OCI-M2 (cell line): ENCODE measurements at regions not wholly inside any gene's neighbourhood (a gene's known extent, or its start where the extent isn't known, plus 50 kb on each side); places are given as distances from the start of the nearest gene placed in this dataset.
"Not testable (repeated sequence)": the region's sequence is repeated elsewhere in the genome, so short reads cannot be mapped to it uniquely, and the experiment has no call there.

ENCODE experiments used
- DNase-seq: peaks from one replicate; lab custom pipeline; 2025; ENCODE audit not compliant: unreplicated experiment; lab: John Stamatoyannopoulos, UW

DNA sequence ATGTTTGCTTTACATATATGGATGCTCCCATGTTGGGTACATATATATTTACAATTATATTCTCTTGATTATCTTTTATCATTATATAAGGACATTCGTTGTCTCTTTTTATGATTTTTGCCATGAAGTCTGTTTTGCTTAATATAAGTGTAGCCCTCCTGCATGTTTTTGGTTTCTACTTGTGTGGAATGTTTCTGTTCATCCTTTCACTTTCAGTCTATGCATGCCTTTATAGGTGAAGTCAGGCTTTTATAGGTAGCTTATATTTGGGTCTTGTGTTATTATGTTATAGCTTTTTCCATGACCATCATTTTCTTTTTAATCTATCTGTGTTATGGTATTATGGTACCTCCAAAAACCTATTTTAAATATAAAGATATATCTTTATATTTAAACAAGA, 612.5 kb upstream of the HS3ST5 start:
- no peak for DNase-seq

DNA sequence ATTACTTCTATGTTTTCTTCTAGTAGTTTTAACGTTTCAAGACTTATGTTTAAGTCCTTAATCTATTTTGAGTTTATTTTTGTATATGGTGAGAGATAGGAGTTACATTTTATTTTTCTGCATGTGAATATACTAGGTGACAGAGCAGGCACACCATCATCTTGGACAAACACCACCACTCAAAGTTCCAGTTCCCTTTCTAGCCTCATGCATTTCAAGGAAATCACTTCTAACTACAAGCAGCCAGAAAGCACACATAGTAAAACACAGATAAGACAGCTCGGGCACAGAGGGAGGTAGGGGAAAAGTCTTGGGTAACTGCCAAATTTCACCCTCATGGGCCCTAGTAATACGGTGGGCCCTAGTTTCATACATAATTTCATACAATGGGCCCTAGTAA, 609.4 kb upstream of the HS3ST5 start:
- no peak for DNase-seq

DNA sequence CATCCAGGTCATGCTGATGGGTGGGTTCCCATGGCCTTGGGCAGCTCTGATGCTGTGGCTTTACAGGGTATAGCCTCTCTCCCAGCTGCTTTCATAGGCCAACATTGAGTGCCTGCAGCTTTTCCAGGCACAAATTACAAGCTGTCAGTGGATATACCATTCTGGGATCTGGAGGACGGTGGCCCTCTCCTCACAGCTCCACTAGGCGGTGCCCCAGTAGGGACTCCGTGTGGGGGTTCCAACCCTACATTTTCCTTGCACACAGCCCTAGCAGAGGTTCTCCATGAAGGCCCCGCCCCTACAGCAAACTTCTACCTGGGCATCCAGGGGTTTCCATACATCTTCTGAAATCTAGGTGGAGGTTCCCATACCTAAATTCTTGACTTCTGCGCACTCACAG, 602.6 kb upstream of the HS3ST5 start:
- DNase-seq = no peak

DNA sequence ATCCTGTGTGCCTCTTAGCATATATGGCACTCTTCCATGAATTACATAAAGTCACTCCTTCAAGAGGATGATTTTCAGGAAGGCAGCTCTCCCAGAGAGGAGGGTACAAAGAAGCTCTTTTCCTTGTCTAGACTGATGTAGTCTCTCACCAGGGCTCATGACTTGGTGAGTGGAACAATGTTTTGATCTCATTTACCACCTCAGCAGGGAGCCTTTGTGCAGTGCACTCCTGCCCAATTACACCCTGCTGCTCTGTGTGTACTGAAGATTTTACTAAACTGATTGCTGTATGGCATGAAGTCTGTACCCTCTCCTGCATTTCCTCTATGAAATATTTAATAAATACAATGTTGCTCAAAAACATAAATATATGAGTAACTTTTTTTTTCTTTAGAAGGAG, 598.3 kb upstream of the HS3ST5 start:
- no peak for DNase-seq

DNA sequence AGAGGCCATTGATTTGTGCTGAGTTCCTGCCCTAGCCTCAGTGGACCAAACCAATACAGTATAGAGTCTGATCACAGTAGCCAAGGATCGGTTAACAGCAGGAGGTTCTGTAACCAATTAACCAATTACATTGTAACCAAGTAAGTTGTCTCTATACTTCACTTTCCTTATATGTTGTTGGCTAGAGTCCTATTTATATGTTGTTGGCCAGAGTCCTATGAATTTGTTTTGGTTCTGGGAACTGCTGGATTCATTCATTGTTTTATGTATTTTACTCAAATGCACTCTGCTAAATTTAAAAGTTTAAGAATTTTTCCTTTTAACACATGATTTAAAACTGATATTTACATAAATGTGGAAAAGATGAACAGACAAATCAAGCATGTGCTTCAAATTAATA, 597.4 kb upstream of the HS3ST5 start:
- no peak for DNase-seq

DNA sequence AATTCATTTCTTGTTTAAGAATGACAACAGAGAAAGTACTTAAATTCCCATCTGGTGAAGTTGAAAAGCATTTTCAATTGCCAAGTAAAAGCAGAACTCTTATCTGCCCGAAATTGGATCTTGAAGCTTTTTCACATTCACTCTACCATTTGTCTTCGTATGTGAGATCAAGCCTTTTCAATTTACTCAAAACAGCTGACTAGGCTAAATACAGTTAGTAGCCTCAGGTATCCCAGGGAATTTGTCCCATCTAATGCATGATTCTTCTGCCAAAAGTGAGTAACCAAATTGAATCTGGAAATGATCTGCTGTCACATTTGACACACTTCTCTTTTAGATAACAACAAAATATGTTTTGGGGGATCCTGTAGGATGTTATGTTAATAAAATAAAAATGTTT, 596.8 kb upstream of the HS3ST5 start:
- no peak for DNase-seq

DNA sequence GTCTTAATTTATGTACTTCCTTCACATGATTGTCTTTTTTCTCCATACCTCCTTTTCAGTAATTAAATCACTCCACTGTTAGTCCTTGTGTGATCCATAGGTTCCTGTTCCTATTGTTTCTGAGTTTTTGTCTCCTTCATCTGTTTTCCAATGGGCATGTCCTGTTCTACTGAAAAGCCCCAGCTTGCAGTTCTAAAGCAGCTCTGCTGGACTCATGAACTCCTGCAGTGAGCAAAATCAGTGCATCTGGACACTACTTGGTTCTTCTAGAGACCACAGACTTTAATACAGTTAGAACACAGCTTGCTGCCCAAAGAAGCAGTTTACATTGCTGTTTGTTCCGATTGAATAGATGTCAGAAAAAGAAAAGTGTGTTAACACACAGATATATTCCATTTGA, 593.3 kb upstream of the HS3ST5 start:
- DNase-seq = no peak

DNA sequence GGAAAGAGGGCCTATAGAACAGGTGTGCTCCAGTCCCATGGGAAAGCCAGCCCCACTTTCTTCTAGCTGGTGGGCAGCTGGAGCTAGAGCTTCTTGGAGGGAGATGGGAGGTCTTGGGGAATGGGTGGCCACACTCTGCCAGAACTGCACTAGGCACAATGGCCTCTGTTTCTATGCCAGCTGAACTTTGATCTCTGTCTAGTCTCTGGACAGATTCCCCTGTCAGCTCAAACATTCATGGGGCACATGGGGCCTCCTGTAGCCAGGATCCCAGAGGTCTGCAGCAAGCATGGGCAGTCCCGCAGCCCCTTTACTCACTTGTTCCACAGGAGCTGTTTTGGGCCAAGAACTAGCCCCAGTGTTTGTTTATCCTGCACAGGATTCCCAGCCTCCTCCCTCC, 591.3 kb upstream of the HS3ST5 start:
- DNase-seq = no peak

DNA sequence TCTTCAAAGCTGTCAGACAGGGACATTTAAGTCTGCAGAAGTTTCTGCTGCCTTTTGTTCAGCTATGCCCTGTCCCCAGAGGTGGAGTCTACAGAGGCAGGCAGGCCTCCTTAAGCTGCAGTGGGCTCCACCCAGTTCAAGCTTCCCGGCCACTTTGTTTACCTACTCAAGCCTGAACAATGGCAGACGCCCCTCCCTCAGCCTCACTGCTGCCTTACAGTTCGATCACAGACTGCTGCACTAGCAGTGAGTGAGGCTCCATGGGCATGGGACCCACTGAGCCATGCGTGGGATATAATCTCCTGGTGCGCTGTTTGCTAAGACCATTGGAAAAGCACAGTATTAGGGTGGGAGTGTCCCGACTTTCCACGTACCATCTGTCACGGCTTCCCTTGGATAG, 585.9 kb upstream of the HS3ST5 start:
- not testable (repeated sequence) for DNase-seq

DNA sequence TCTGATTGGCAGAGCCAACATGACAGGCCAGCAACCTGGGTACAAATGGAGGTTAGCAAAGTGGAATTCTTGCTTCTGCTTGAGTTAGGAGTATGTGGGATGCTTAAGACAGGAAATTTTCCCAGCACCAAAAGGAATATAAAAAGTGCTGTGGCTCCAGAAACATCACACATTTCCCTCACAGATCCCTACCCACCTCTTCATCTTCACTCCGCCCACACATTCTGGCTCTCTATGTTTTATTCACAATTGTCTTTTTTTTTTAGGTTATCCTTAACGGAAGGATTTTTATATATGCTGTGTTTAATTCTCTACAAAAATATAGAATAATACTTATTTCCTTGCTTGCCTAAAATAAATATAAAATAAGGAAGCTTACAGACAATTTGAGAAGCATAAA, 563.3 kb upstream of the HS3ST5 start:
- no peak for DNase-seq

DNA sequence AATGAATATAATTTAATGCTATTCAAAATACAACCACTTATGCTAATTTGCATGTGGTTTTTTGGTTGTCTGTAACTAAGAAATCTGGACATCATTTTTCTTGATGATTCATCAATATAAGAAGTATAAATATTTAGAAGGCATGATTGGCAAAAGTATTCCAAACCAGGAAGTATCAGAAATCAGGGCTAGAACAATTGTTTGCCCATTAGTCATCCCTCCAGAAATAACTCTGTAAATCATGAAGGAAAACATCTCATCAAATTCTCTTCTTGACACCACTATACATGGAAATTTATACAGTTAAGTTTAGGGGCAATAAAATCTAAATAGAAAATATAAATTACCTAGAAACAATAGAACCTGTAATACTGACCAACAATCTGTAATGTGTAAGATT, 554.7 kb upstream of the HS3ST5 start:
- DNase-seq = no peak

DNA sequence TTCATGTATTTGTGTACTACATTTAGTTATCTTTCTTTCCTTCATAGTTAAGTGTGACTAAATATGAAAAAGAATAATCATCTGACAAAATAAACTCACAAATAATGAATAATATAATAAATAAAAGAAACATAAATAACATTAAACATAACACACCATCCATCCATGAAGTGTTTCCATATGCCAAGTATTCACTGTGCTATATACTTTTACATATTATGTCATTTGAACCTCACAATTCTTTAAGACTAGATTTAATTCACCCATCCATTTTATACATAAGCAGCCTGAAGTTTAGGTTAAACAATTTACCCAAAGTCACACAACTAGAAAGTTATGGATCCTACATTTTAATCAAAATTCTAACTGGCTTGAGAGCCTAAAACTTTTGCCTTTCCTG, 549.4 kb upstream of the HS3ST5 start:
- no peak for DNase-seq

DNA sequence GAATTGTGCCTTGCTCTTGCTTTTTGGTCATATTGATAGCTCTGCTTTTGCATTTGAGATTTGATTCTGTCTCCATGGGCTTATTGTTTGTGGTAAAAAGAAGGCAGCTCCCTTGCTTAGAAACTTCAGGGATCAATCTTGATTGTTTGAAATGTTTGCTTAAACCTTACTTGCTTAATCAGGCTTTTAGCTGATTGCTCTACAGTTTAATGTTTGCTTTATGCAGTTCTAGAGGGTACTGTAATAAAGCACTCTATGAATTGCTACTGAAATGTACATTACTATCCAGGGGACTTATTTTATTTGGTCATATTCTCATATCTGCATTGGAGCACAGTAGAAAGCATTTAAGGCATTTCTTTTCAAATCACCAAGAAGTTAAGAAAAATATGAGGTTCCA, 545.4 kb upstream of the HS3ST5 start:
- no peak for DNase-seq

DNA sequence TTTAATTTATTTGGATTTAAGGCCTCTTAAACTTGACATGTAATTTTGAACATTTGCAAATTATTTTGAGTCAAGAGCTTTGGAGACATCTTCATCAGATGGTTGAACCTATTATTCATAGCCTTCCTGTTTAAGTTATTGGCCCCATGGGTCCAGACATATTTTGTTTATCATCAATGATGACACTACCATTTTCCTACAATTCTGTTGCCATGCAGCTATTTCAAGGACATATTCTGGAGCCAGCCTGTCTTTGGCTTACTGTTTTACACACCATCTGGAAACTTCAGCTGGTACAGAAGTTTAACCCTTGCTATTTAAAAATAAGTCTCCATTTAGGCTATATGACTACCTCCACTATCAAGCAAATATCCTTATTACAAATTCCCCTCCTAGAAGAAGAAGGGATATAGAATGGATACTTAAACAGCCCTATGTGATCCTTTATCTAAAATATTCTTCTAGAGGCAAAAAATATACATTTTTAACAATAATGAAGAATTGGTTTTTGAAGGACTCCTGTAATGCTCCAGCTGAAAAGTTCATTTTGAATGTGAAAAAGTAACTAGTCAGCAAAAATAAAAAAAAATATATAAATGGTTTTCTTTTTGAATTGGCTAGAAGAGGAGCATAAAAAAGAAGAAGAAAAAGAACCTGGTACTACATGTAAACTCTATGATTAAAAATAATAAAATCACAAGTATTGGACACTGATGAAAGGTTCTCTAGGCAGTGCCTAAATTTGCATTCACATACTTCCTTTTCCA, 544.0 kb upstream of the HS3ST5 start:
- no peak for DNase-seq

DNA sequence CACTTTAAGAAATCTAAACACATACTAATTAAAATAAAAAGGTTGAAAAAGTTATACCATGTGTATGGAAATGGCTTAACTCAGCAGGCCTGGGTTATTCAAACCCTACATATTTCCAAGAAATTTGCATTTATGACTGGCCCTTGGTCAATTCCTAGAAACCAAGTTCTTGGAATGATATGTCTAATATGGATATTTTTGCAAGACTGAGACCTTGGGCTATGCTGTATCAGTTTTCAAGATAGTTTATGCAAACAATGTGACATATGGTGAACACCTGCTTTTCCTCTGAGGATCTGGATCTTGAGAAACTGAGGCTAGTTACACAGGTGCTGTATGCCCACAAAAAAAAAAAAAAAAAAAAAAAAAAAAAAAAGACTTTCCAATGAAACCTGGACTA, 536.9 kb upstream of the HS3ST5 start:
- DNase-seq = no peak

DNA sequence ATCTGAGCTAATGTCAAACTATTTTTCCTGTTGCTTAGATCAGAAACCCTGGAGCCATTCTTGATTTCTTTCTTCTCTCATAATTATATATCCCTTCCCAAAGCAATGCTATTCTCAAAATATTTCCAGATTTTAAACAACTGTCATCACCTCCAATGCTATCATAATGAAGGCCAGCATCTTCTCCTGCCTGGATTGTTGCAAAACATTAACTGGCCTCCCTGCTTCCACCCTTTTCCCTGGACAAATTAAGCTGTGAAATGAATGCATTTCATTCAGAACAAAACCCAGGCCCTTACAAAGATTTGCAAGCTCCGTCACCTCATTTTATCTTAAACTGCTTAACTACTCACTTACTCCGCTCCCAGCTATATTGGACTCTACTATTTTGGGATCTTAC, 535.3 kb upstream of the HS3ST5 start:
- no peak for DNase-seq

DNA sequence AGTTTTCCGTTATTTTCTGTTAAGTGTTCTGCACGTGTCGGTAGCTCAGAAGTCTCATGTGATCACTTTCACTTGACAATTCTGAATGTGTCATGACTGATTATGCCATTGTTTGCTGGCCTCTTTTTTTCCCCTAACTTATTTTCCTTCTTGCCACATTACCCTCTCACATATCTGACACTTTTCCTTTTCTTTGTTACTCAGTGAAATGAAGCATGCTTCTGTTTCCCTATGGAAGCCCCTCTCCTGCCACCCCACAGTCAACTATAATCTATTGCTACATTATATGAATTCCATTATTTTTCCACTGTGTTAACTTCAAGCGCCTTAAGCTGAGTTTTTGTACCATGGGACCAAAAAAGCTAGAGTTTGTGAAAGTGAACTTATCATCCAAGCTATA, 531.6 kb upstream of the HS3ST5 start:
- no peak for DNase-seq

DNA sequence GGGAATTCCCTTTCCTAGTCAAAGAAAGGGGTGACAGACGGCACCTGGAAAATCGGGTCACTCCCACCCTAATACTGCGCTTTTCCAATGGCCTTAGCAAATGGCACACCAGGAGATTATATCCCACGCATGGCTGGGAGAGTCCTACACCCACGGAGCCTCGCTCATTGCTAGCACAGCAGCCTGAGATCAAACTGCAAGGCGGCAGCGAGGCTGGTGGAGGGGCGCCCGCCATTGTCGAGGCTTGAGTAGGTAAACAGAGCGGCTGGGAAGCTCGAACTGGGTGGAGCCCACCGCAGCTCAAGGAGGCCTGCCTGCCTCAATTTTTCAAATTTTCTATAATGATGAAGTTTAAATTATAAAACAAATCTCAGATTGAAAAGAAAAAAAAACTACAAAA, 522.7 kb upstream of the HS3ST5 start:
- not testable (repeated sequence) for DNase-seq

DNA sequence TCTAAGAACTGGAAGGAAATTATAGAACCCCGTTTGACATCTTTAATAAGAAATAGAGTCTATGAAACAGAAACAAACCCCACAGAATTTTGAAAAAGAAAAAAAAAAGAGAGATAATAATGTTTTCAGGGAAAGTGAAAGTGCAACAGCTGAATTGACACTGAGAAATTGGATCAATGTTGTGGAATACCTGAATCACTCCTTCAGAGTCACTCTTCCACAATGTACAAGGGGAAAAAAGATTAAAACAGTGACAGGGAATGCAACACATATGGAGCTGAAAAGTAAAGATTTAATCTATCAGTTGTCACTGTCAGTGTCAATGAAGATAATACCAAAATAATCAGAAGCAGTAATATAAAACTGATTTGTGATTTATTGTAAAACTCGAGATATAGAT, 520.8 kb upstream of the HS3ST5 start:
- no peak for DNase-seq

DNA sequence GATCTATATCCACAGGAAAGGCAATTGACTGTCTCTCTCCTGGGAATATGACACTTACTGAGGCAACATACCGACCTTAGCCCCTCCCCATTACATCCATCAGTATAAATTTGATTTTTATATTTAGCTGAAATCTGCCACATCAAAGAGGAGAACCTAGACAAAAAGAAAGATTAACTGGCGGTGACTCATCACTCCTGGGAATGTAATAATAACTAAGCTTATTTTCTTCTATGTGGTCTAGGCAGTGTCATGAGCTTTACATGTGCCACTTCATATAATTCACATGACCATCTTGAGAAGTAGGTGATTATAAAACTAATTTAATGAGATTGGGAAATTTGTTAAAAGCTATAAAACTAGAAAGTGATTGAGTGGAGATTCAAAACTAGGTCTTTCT, 520.0 kb upstream of the HS3ST5 start:
- no peak for DNase-seq

DNA sequence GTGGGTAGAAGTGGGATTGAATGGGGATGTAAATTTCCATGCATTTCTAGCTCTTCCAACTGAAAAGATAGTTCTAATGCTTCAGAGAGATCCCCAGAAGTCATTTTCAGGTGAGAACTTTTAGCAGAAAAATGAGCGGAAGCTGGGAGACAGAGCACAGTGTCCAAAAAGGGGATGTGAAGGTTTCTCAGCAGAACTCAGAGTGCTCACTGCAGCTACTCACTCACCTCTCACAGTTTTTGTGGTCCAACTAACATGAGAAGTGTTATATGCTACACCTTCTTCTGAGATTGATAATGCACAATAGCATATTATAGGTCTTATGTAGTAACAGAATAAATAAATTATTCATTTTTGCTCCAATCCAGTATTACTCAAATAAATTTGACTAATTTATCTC, 519.2 kb upstream of the HS3ST5 start:
- DNase-seq = no peak

DNA sequence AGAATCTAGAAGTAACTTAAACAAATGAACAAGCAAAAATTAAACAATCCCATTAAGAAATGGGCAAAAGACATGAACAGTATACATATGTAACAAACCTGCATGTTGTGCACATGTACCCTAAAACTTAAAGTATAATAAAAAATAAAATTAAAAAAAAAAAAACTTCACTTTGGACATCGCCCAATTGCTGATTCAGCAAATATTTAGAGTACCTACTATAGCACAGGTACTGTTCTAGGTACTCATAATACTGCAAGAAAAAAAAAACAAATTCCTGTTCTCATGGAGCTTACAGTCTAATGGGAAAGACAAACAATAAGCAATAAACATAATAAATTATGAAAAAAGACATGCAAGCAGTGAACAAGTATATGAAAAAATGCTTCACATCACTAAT, 501.5 kb upstream of the HS3ST5 start:
- DNase-seq = no peak

DNA sequence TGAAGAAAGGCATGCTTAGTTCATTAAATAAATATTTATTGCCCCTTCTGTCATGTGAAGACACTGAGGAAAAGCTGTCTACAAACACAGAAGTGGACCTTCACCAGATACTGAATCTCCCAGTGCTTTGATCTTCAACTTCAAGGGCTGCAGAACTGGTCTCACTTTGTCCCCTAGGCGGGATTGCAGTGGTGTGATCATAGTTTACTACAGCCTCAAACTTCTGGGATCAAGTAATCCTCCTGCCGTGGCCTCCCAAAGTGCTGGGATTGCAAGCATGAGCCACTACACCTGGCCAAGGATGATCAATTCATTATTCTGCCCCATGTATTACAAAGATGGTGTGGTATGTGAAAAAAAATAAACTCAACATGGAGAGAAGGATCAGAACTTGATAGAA, 496.2 kb upstream of the HS3ST5 start:
- no peak for DNase-seq

DNA sequence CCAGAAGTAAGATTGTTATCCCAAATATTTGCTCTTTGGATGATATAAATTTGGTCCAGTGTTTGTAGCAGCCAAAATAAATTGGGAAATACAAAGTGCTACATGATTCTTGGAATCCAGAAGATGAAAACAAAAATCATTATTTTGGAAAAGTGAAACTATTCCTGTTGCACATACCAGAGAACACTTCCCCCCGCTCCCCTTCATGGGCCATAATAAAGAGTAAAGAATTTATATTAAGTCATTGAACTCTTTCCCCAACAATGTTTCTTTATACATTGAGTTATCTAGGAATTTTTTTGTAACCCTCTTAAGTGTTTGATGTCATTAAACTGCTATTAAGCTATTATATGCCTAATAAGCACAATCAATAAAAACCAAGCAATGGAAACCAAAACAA, 490.4 kb upstream of the HS3ST5 start:
- DNase-seq = no peak
